T-cell (primary cell): ENCODE measurements at regions not wholly inside any gene's neighbourhood (a gene's known extent, or its start where the extent isn't known, plus 50 kb on each side); places are given as distances from the start of the nearest gene placed in this dataset.

Source experiments
- ATAC-seq, 4 experiments: fragments of 200-7000 bp in 3 of 4; fragments of 150-1000 bp in 1 of 4; cut with Tn5 transposase; replicated peaks in 1 of 4; 1 replicate in 3 of 4; 2 replicates in 1 of 4; pipeline ENCODE4 v1.10.0; 2021; ENCODE audit warnings: moderate library complexity in 3 of 4, mild to moderate bottlenecking in 2 of 4, moderate number of reproducible peaks in 1 of 4
- CTCF ChIA-PET, 2 donors: fragments of 300-600 bp; sonication (Branson Sonifier 250); formaldehyde crosslinking; loops; one replicate each; lab custom pipeline; 2022; ENCODE audit warnings: antibody characterized with exemption in 2 of 2; lab: Charles Lee
- POLR2A ChIA-PET, 2 donors: fragments of 300-600 bp; sonication (Branson Sonifier 250); formaldehyde crosslinking; loops; one replicate each; lab custom pipeline; 2022; ENCODE audit warnings: antibody characterized with exemption in 2 of 2; lab: Charles Lee
- DNase-seq, 35 experiments: peaks; one replicate each; pipeline versions ENCODE4 v3.0.0 to v3.0.0-alpha.2; 2013 to 2023
- H3K27ac ChIP-seq: one replicate; pipeline ENCODE4 v1.5.1; 2013; ENCODE audit warnings: low read length
- H3K27me3 ChIP-seq, 2 experiments: replicated peaks in 1 of 2; 1 replicate in 1 of 2; 2 replicates in 1 of 2; pipeline versions ENCODE4 v1.6.1 to v1.7.0; 2013; ENCODE audit warnings: low read length in 1 of 2, mixed read lengths in 1 of 2; ENCODE audit not compliant: control insufficient read depth in 2 of 2, insufficient read depth in 2 of 2; ENCODE audit errors: extremely low read depth in 1 of 2
- H3K36me3 ChIP-seq, 2 donors: 1 replicate in 1 of 2; 2 replicates in 1 of 2; pipeline versions ENCODE4 v1.6.1 to v1.7.0; 2013; ENCODE audit warnings: low read length in 1 of 2; ENCODE audit not compliant: control insufficient read depth in 2 of 2, insufficient read depth in 1 of 2; ENCODE audit errors: extremely low read depth in 1 of 2
- H3K4me1 ChIP-seq, 2 experiments: 1 replicate in 1 of 2; 2 replicates in 1 of 2; pipeline versions ENCODE4 v1.6.1 to v1.7.0; 2013; ENCODE audit warnings: low read length in 2 of 2, mixed read lengths in 1 of 2; ENCODE audit not compliant: insufficient read depth in 2 of 2, control insufficient read depth in 1 of 2; ENCODE audit errors: extremely low read depth in 1 of 2
- H3K4me3 ChIP-seq, 2 donors: 1 replicate in 1 of 2; 2 replicates in 1 of 2; pipeline versions ENCODE4 v1.5.1 to v1.7.0; 2013; ENCODE audit warnings: mild to moderate bottlenecking in 2 of 2, low read length in 1 of 2, moderate library complexity in 1 of 2; ENCODE audit not compliant: control insufficient read depth in 1 of 2; ENCODE audit errors: extremely low read depth in 1 of 2
- H3K9me3 ChIP-seq: 2 replicates; pipeline ENCODE4 v1.7.0; 2013
- H3K27ac Mint-ChIP-seq, 2 donors: one replicate each; pipeline ENCODE4 v1.8.0; 2020 to 2021; ENCODE audit warnings: mild to moderate bottlenecking in 2 of 2, mixed read lengths in 2 of 2
- H3K27me3 Mint-ChIP-seq, 2 donors: one replicate each; pipeline ENCODE4 v1.8.0; 2021 to 2022; ENCODE audit warnings: mixed read lengths in 2 of 2
- H3K36me3 Mint-ChIP-seq: one replicate; pipeline ENCODE4 v1.8.0; 2021; ENCODE audit warnings: mixed read lengths
- H3K4me1 Mint-ChIP-seq, 3 donors: one replicate each; pipeline ENCODE4 v1.8.0; 2020 to 2022; ENCODE audit warnings: mixed read lengths in 3 of 3, mild to moderate bottlenecking in 1 of 3
- H3K4me3 Mint-ChIP-seq, 3 donors: one replicate each; pipeline ENCODE4 v1.8.0; 2020 to 2022; ENCODE audit warnings: mild to moderate bottlenecking in 3 of 3, mixed read lengths in 3 of 3, moderate library complexity in 3 of 3
- H3K9me3 Mint-ChIP-seq, 3 donors: one replicate each; pipeline ENCODE4 v1.8.0; 2020 to 2022; ENCODE audit warnings: mixed read lengths in 3 of 3
- WGBS: methylation state at CpG from one replicate; pipeline ENCODE4 v1.1.5; 2013; ENCODE audit warnings: missing lambda C conversion rate; ENCODE audit not compliant: insufficient coverage; 5-methylcytosine and 5-hydroxymethylcytosine counted together

- 63% methylated on average over 3 of the region's 5 CpGs for WGBS
- H3K27me3 Mint-ChIP-seq: no peaks in the 10 kb centered on the region
- CTCF ChIA-PET: no interaction called here
- ATAC-seq (no peak), DNase-seq (no peak)
- Histone ChIP-seq H3K4me1 (no peaks in the 10 kb centered on the region), H3K27me3 (no peaks in the 10 kb centered on the region), H3K4me3 (no peak overlapping the region), H3K36me3 (no peaks in the 10 kb centered on the region), H3K27ac (no peak overlapping the region), H3K9me3 (no peaks in the 10 kb centered on the region)
- H3K27ac Mint-ChIP-seq: no peak overlapping the region
- no peak overlapping the region for H3K4me3 Mint-ChIP-seq
- H3K4me1 Mint-ChIP-seq: no peaks in the 10 kb centered on the region
- peaks cover 0 to 13% (median 13%) of the 10 kb centered on the region in 3 donors for H3K9me3 Mint-ChIP-seq
- no peaks in the 10 kb centered on the region for H3K36me3 Mint-ChIP-seq
- POLR2A ChIA-PET: no interaction called here
These were observed 232.8 kb downstream of the INHBA start for GRCh38 chr7:41470081-41470480.

DNA sequence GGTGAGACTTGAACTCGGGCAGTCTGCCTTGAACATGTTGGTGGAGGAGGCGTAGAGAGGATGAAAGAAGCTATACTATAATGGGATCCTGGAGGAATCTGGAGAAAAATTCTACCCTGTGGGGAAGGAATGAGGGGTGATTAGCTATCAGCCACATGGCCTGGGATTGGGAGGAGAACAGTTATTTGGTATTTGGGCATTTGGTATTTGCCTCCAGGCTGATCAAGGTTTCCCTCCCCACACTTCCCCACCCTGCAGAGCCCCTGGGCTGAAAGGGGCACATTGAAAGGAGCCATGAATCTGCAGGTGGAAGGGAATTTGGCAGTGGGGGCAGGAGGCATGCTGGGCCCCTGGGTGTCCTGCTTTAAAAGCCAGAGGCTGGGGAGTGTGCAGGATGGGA is 235.3 kb downstream of the INHBA start:
- Histone ChIP-seq H3K27ac (no peak overlapping the region), H3K27me3 (no peaks in the 10 kb centered on the region), H3K36me3 (no peaks in the 10 kb centered on the region), H3K4me1 (no peaks in the 10 kb centered on the region), H3K9me3 (no peaks in the 10 kb centered on the region), H3K4me3 (no peak overlapping the region)
- no peaks in the 10 kb centered on the region for H3K4me1 Mint-ChIP-seq
- H3K27ac Mint-ChIP-seq: no peak overlapping the region
- ChIA-PET POLR2A (no interaction called here), CTCF (no interaction called here)
- no peaks in the 10 kb centered on the region for H3K36me3 Mint-ChIP-seq
- DNase-seq (no peak), ATAC-seq (no peak)
- H3K27me3 Mint-ChIP-seq: no peaks in the 10 kb centered on the region
- peaks cover 0 to 15% (median 15%) of the 10 kb centered on the region in 3 donors for H3K9me3 Mint-ChIP-seq
- no peak overlapping the region for H3K4me3 Mint-ChIP-seq
- 94% methylated on average over 2 of the region's 2 CpGs for WGBS

- Mint-ChIP-seq H3K27me3 (no peaks in the 10 kb centered on the region), H3K4me3 (no peak overlapping the region), H3K36me3 (no peaks in the 10 kb centered on the region), H3K9me3 (peaks cover 0 to 18% (median 15%) of the 10 kb centered on the region in 3 donors), H3K4me1 (no peaks in the 10 kb centered on the region), H3K27ac (no peak overlapping the region)
- no peak for DNase-seq
- no peak overlapping the region for H3K4me3 ChIP-seq
- ATAC-seq: no peak
- WGBS: no CpG with 5 or more reads among the region's 6 CpGs
- POLR2A ChIA-PET: no interaction called here
- no peak overlapping the region for H3K27ac ChIP-seq
- H3K4me1 ChIP-seq: no peaks in the 10 kb centered on the region
- CTCF ChIA-PET: no interaction called here
- no peaks in the 10 kb centered on the region for H3K9me3 ChIP-seq
- no peaks in the 10 kb centered on the region for H3K36me3 ChIP-seq
- H3K27me3 ChIP-seq: no peaks in the 10 kb centered on the region
These were observed 236.0 kb downstream of the INHBA start for GRCh38 chr7:41466760-41467384.

- no peak overlapping the region for H3K4me3 Mint-ChIP-seq
- POLR2A ChIA-PET: no interaction called here
These were observed 237.3 kb downstream of the INHBA start for GRCh38 chr7:41465571-41465970.

GRCh38 chr7:41463770-41464470 is 239.0 kb downstream of the INHBA start:
- Mint-ChIP-seq H3K9me3 (peaks cover 3 to 26% (median 20%) of the 10 kb centered on the region in 3 donors), H3K4me1 (no peaks in the 10 kb centered on the region), H3K27me3 (no peaks in the 10 kb centered on the region), H3K27ac (no peak overlapping the region), H3K4me3 (no peak overlapping the region), H3K36me3 (no peaks in the 10 kb centered on the region)
- CTCF ChIA-PET: no interaction called here
- no peak for ATAC-seq
- no CpG with 5 or more reads among the region's 3 CpGs for WGBS
- POLR2A ChIA-PET: no interaction called here
- Histone ChIP-seq H3K9me3 (no peaks in the 10 kb centered on the region), H3K27me3 (peaks cover 0 to 3% of the 10 kb centered on the region in 2 experiments), H3K27ac (no peak overlapping the region), H3K4me1 (no peaks in the 10 kb centered on the region), H3K4me3 (no peak overlapping the region), H3K36me3 (no peaks in the 10 kb centered on the region)
- no peak for DNase-seq

More at GRCh38 chr7:41465571-41465970, 237.3 kb downstream of the INHBA start:
- Mint-ChIP-seq H3K9me3 (peaks cover 3 to 26% (median 20%) of the 10 kb centered on the region in 3 donors), H3K27me3 (no peaks in the 10 kb centered on the region), H3K36me3 (no peaks in the 10 kb centered on the region), H3K4me1 (no peaks in the 10 kb centered on the region), H3K27ac (no peak overlapping the region)
- no peak for DNase-seq
- H3K27me3 ChIP-seq: no peaks in the 10 kb centered on the region
- no peak overlapping the region for H3K27ac ChIP-seq
- no peaks in the 10 kb centered on the region for H3K4me1 ChIP-seq
- no peaks in the 10 kb centered on the region for H3K9me3 ChIP-seq
- H3K4me3 ChIP-seq: no peak overlapping the region
- CTCF ChIA-PET: no interaction called here
- no peaks in the 10 kb centered on the region for H3K36me3 ChIP-seq
- ATAC-seq: no peak
- no CpG with 5 or more reads among the region's 5 CpGs for WGBS

GRCh38 chr7:41459623-41460261 is 243.1 kb downstream of the INHBA start:
- no peaks in the 10 kb centered on the region for H3K27me3 Mint-ChIP-seq
- peaks cover 15 to 25% (median 23%) of the 10 kb centered on the region in 3 donors for H3K9me3 Mint-ChIP-seq
- DNase-seq: no peak
- no peak for ATAC-seq
- H3K27ac ChIP-seq: no peak overlapping the region
- ChIA-PET POLR2A (no interaction called here), CTCF (no interaction called here)
- H3K9me3 ChIP-seq: no peaks in the 10 kb centered on the region
- H3K4me3 Mint-ChIP-seq: no peak overlapping the region
- no peak overlapping the region for H3K4me3 ChIP-seq
- 61% methylated on average over 7 of the region's 8 CpGs for WGBS
- no peaks in the 10 kb centered on the region for H3K4me1 Mint-ChIP-seq
- no peak overlapping the region for H3K27ac Mint-ChIP-seq
- H3K4me1 ChIP-seq: no peaks in the 10 kb centered on the region
- no peaks in the 10 kb centered on the region for H3K36me3 ChIP-seq
- no peaks in the 10 kb centered on the region for H3K36me3 Mint-ChIP-seq
- peaks cover 0 to 3% of the 10 kb centered on the region in 2 experiments for H3K27me3 ChIP-seq
